ENCODE measurements at regions not wholly inside any gene's neighbourhood (a gene's known extent, or its start where the extent isn't known, plus 50 kb on each side); places are given as distances from the start of the nearest gene placed in this dataset.

DNA sequence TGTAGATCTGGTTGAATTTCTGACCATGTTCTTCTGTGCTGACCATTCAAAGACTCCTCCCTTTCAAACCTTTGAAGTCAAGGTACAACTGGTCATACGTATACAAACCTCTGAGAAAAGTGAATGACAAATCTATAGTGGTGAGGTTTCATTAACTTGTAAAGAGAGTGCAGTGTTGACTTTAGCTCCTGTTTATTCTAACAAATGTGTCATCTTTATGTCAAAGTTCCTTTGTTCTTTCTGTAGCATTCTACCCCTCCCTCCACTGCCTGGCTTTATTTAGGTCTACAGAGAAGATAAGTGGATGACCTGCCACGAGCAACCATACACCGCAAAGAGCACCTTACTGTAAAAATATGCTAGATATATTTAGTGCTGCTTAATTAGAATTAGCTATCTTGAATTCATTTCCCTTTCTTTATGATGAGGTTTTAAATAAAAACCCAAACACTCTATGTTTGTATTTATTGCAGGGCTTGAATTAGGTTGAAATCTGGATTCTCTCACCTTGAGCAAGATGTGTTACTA, 520.0 kb upstream of the CDH11 start:
- no peak for DNase-seq (ENCODE audit: low read depth, low spot score)

GRCh38 chr16:65641049-65641761, 519.3 kb upstream of the CDH11 start:
- no peak for DNase-seq (ENCODE audit: low read depth, low spot score)

DNA sequence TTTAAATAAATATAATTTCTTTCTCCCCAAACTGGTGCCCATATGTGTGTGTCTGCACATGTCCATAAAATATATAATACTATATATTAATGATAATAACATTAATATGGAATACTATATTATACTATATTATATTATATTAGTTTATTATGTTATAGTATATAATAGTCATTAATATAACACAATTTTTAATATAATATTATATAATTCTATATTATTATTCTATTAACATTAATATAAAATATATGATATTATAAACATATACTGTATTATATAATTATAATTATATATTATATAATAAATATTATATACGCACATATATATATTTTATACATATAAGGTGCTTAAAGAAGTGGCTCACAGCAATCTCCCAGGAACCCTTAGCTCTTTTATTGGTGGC, 513.0 kb upstream of the CDH11 start:
- no peak for DNase-seq (ENCODE audit: low read depth, low spot score)

- no peak for DNase-seq (ENCODE audit: low read depth, low spot score)
These were observed 512.4 kb upstream of the CDH11 start for GRCh38 chr16:65634291-65634690.

DNA sequence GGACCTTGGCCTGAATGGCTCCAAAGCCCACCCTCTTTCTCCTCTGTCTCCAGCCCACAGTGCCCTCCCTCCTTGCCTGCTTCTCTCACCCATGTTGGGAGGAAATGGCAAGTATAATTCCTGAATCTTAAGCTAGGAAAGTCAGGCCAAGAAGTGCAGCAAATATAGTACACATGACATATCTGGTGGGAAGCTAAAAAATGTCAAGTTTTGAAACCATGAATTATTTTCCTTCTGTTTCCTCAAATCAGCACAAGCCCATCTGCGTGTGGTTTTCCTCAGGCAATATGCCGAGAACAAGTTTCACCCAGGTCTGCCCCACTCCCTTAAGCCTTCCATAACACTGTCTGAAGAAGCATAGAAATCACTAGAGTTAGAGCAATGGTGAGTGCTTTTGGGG, 502.8 kb upstream of the CDH11 start:
- DNase-seq (ENCODE audit: low read depth, low spot score), result no peak

- DNase-seq (ENCODE audit: low read depth, low spot score), result no peak
These were observed 502.4 kb upstream of the CDH11 start for GRCh38 chr16:65624229-65624628.

- DNase-seq (ENCODE audit: low read depth, low spot score), result no peak
These were observed 501.0 kb upstream of the CDH11 start for GRCh38 chr16:65622871-65623270.

GRCh38 chr16:65622151-65622550, 500.3 kb upstream of the CDH11 start:
- DNase-seq (ENCODE audit: low read depth, low spot score), result no peak

DNA sequence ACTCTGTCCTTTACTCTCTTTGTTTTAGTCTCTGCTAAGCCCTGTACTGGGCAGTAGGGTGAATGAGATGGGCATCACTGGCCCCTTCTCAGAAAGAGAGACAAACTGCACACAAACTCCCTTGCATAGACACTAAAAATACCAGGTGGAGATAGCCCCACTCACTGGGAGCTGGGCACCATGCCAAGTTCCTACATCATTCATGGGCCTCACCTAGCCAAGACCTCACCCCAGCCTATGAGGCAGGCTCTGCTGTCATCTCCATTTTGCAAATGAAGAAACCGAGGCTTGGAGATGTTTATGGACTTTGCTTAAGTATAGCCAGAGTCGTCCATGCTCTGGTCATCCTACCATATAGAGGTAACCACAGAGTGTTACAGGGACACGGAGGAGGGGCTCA, 499.8 kb upstream of the CDH11 start:
- DNase-seq (ENCODE audit: low read depth, low spot score), result no peak

DNA sequence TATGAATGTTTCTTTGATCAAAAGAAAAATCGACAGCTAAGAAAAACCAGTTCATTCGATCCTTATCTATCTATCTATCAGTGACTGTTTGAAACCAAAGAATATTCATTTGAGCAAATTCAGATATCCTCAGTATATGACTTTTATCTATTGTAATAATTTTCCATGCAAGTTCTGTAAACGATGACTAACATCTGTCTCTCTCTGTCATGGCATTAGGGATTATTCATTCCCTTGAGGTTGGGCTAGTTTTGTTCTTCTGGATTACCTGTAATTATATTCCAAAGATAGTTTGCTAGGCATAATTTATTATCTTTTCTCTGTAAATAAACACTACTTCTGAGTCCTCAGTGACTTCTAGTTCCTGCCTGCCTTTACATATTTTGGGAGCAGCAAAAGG, 497.7 kb upstream of the CDH11 start:
- DNase-seq (ENCODE audit: low read depth, low spot score), result no peak

- no peak for DNase-seq (ENCODE audit: low read depth, low spot score)
These were observed 497.1 kb upstream of the CDH11 start for GRCh38 chr16:65618931-65619330.

GRCh38 chr16:65618333-65618732, 496.5 kb upstream of the CDH11 start:
- DNase-seq (ENCODE audit: low read depth, low spot score), result no peak

DNA sequence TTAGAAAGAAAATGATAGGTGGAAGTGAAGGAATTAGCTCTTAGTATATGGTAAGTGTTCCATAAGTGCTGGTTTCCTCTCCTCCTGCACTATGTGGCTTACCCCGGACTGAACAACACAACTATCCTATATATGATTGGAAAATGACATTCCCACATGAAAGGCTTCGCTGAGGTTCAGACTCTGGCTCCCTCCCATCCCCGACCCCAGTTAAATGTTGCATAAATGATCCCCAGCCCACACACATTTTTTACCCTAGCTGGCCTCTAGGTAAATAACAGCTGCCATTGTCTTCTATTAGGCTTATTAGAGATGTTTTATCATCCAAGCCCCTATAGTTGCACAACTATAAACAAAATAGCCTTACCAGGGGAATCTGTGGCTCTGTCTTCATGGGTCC, 495.6 kb upstream of the CDH11 start:
- DNase-seq (ENCODE audit: low read depth, low spot score), result no peak

DNA sequence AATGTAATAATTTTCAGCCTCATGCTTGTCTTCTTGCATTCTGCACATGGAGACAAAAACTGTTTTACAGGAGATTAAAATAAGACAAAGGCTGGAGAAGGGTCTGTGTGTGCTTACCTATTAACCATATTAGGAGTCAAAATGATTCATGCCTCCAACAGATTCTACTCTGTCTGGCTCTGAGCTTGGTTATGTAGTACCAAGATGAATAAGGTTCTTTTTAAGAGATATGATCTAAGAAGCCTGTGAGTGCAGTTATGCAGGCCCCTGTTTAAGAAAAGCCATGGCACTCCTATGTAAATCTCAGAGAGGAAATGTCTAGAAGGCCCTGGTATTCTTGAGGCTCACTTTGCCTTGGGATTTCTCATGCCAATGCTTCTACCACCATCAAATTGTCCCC, 486.6 kb upstream of the CDH11 start:
- no peak for DNase-seq (ENCODE audit: low read depth, low spot score)

GRCh38 chr16:65604771-65605170, 482.9 kb upstream of the CDH11 start:
- DNase-seq (ENCODE audit: low read depth, low spot score), result no peak

- no peak for DNase-seq (ENCODE audit: low read depth, low spot score)
These were observed 479.9 kb upstream of the CDH11 start for GRCh38 chr16:65601781-65602180.

DNA sequence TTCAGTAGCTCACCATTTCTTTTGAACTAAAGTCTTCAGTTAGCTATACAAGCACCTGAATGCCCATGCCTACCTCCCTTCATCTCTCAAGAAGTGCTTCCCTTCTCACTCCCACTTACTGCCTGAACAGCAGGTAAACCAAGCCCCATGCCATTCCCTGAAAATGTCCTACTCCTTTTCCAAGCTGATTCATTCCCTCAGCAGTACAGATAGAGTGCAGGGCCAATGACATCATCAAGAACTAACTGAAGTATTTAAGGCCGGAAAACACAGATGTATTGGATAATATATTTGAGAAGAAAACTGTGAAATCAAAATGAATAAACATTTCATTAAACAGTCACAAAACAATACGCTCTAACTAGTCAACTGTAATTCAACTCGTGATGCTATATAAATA, 478.8 kb upstream of the CDH11 start:
- no peak for DNase-seq (ENCODE audit: low read depth, low spot score)

DNA sequence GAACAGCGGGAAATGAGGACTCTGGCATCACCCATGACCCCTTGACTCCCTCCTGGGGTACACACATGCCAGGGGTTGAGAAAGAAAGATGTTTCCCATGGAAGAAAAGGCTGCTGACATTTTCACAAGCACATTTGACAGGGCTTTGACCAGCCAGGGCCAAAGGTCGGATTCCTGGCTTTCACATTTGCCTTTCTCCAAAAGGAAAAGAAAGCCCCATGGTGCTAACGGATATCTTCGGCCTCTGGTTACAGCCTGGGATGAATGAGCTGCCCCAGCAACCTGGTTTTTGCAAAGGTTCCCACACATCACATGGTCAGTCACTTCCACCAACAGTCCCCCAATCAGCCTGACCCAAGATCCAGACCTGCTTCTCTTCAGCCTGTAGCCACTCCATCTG, 478.2 kb upstream of the CDH11 start:
- no peak for DNase-seq (ENCODE audit: low read depth, low spot score)

DNA sequence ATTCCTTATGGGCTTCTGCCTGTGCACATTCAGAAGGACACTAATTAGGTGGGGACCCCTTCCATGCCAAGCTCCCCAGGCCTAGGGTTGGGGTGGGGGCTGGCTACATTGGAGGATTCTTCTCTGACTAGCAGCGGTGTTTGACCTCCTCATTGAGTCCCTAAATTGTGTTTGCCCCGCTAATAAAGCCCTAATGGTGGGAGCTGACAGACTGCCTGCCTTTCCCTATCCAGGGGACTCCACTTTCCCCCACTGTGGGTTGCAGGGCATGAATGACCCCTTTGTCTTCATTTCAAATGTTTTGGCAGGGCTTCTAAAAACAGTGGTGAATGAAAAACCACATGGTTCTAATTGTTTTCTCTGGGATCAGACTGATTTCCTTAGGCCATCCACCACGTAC, 476.8 kb upstream of the CDH11 start:
- no peak for DNase-seq (ENCODE audit: low read depth, low spot score)

DNA sequence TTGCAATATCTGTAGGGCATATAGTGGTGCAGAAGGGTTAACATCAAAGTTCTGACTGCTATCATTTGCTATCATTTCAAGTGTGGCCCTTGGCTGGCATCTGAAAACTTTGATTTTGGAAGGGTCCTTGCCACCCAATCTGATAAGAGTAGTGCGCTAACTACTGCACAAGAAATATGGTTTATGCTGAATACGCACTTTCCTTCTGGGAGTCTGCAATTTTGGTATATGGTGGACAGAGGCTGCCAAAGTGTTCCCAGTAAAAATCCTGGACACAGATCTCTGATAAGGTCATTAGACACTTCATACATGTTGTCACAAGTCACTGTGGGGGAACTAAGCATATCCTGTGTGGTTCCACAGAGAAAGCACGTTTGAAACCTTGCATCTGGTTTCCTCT, 461.6 kb upstream of the CDH11 start:
- DNase-seq (ENCODE audit: low read depth, low spot score), result no peak

DNA sequence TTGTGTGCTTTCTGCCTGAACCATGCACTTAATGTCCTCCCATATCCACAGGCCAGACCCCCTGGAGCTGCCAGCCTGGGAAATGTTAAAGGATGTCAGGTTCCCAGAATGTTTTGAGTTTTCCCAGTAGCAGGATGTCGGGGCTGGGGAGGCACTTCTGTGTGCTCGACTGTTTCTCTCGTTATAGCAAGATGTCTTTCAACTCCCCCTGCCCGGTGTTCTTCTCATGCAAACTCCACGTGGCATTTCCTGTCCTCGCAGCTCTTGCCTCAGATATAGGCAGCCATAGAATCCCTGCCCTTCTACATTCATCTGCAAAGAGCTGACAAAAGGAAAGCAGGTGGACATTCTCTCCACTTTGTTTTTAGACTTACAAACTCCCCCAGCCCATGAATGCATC, 457.2 kb upstream of the CDH11 start:
- no peak for DNase-seq (ENCODE audit: low read depth, low spot score)

- DNase-seq (ENCODE audit: low read depth, low spot score), result no peak
These were observed 454.8 kb upstream of the CDH11 start for GRCh38 chr16:65576631-65577030.

- DNase-seq (ENCODE audit: low read depth, low spot score), result no peak
These were observed 454.3 kb upstream of the CDH11 start for GRCh38 chr16:65576139-65576538.

Data from smooth muscle cell of the brain vasculature (primary cell).